ENCODE measurements at regions not wholly inside any gene's neighbourhood (a gene's known extent, or its start where the extent isn't known, plus 50 kb on each side); places are given as distances from the start of the nearest gene placed in this dataset.

DNA sequence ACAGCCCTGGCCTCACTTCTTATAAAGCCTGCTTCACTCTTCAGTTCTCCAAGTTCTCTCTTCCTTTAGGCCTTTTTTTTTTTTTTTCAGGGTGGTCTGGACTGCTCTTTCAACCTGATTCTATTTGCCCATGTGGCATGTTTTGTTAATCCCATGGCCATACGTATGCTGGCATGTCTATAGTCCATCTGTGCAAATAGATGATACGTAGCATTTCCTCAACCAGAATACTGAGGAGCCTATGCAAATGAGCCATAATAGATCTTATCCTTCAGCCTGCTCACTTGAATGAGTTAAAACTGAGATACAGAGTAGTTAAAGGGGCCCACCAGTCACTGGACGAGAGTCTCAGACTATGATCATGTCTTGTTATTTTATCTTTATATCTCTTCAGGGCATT, 265.2 kb upstream of the CXCR4 start:
- TF ChIP-seq, protein P1, sequence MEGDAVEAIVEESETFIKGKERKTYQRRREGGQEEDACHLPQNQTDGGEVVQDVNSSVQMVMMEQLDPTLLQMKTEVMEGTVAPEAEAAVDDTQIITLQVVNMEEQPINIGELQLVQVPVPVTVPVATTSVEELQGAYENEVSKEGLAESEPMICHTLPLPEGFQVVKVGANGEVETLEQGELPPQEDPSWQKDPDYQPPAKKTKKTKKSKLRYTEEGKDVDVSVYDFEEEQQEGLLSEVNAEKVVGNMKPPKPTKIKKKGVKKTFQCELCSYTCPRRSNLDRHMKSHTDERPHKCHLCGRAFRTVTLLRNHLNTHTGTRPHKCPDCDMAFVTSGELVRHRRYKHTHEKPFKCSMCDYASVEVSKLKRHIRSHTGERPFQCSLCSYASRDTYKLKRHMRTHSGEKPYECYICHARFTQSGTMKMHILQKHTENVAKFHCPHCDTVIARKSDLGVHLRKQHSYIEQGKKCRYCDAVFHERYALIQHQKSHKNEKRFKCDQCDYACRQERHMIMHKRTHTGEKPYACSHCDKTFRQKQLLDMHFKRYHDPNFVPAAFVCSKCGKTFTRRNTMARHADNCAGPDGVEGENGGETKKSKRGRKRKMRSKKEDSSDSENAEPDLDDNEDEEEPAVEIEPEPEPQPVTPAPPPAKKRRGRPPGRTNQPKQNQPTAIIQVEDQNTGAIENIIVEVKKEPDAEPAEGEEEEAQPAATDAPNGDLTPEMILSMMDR (IDR thresholded peaks at IDR 0.05) = no peak
- TF ChIP-seq POLR2AphosphoS5 (IDR thresholded peaks at IDR 0.05) = no peak

Measured in breast epithelium (tissue), 3 donors.